Parathyroid adenoma (tissue), 2 donors: ENCODE measurements at regions not wholly inside any gene's neighbourhood (a gene's known extent, or its start where the extent isn't known, plus 50 kb on each side); places are given as distances from the start of the nearest gene placed in this dataset.
"Not testable (repeated sequence)": the region's sequence is repeated elsewhere in the genome, so short reads cannot be mapped to it uniquely, and the experiment has no call there.

Experiments used
- H2AFZ ChIP-seq: fragments of 300-600 bp; sonication (generic); one replicate; pipeline ENCODE4 v1.7.0; 2017; ENCODE audit warnings: antibody characterized with exemption, mild to moderate bottlenecking
- H3K27ac ChIP-seq: fragments of 300-600 bp; sonication (generic); one replicate; pipeline ENCODE4 v1.7.0; 2017
- H3K27me3 ChIP-seq: fragments of 300-600 bp; sonication (generic); one replicate; pipeline ENCODE4 v1.7.0; 2017; ENCODE audit warnings: low read length; ENCODE audit not compliant: control insufficient read depth, insufficient read depth
- H3K36me3 ChIP-seq: fragments of 300-600 bp; sonication (generic); one replicate; pipeline ENCODE4 v1.7.0; 2017; ENCODE audit warnings: low read length; ENCODE audit not compliant: control insufficient read depth, insufficient read depth
- H3K4me1 ChIP-seq: fragments of 300-600 bp; sonication (generic); one replicate; pipeline ENCODE4 v1.7.0; 2017; ENCODE audit warnings: control low read depth
- H3K4me2 ChIP-seq: fragments of 300-600 bp; sonication (generic); one replicate; pipeline ENCODE4 v1.7.0; 2017; ENCODE audit warnings: low read length
- H3K4me3 ChIP-seq: fragments of 300-600 bp; sonication (generic); one replicate; pipeline ENCODE4 v1.7.0; 2017; ENCODE audit warnings: low read depth, low read length
- H3K79me2 ChIP-seq: fragments of 300-600 bp; sonication (generic); one replicate; pipeline ENCODE4 v1.7.0; 2017; ENCODE audit warnings: control low read depth
- H3K9ac ChIP-seq: fragments of 300-600 bp; sonication (generic); one replicate; pipeline ENCODE4 v1.7.0; 2017; ENCODE audit warnings: mild to moderate bottlenecking
- H3K9me3 ChIP-seq: fragments of 300-600 bp; sonication (generic); one replicate; pipeline ENCODE4 v1.7.0; 2017; ENCODE audit warnings: low read length; ENCODE audit not compliant: control insufficient read depth
- CTCF ChIP-seq: fragments of 300-600 bp; sonication (generic); IDR thresholded peaks from one replicate; pipeline ENCODE4 v1.7.0; 2017; ENCODE audit warnings: antibody characterized with exemption, mild to moderate bottlenecking
- donor health status: primary hyperparathyroidism.

GRCh38 chr18:78796693-78797455 lies 182.7 kb upstream of the SALL3 start:
- no peaks in the 10 kb centered on the region for H3K27me3 ChIP-seq
- TF ChIP-seq CTCF, result no peak
- no peaks in the 10 kb centered on the region for H3K36me3 ChIP-seq
- H3K4me3 ChIP-seq, result no peak overlapping the region
- no peaks in the 10 kb centered on the region for H3K9me3 ChIP-seq
- H3K9ac ChIP-seq, result no peak overlapping the region
- H3K79me2 ChIP-seq, result no peaks in the 10 kb centered on the region
- no peak overlapping the region for H3K4me2 ChIP-seq
- H2AFZ ChIP-seq, result no peak overlapping the region
- no peaks in the 10 kb centered on the region for H3K4me1 ChIP-seq
- H3K27ac ChIP-seq, result no peak overlapping the region

- Histone ChIP-seq H3K4me3 (no peak overlapping the region), H3K36me3 (no peaks in the 10 kb centered on the region), H3K79me2 (no peaks in the 10 kb centered on the region), H3K27me3 (no peaks in the 10 kb centered on the region), H3K9ac (no peak overlapping the region), H2AFZ (no peak overlapping the region), H3K4me2 (no peak overlapping the region), H3K27ac (no peak overlapping the region), H3K9me3 (no peaks in the 10 kb centered on the region), H3K4me1 (no peaks in the 10 kb centered on the region)
- no peak for TF ChIP-seq CTCF
These were observed 182.1 kb upstream of the SALL3 start for GRCh38 chr18:78797499-78797898.

DNA sequence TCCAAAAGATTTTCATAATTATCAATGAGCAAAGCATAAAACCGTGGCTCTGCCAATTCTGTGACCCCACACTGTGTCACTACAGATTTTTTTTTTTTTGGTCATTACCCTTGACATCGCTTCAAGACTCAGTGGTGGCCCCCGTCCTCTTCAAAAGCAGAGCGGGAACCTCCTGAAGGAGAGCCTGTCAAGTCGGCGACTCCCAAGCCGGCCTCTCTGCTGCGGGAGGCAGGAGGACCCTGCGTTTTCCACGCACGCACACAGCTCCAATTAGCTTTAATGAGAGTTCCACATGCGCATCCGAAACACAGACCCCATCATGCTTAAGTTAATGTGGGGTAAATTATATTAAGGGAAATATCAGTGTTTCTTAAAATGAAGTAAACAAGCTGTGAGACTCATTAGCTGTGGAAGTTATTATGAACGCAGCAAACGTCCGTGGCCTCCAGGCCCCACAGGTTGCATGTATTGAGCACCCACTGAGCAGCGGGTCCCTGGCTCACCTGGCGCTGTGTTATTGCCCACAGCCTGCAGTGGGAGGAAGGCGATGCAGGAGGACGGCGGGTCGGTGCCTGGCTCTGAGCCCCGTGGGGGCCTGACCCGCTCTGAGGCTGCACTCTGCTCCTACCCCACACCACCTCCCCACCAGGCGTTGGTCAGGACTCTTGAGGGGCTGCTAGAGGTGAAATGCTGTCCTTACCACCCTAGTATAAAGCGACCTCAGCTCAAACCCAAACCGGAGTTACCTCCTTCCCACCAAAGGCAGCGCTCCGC lies 181.0 kb upstream of the SALL3 start:
- H3K36me3 ChIP-seq, result no peaks in the 10 kb centered on the region
- H3K79me2 ChIP-seq, result no peaks in the 10 kb centered on the region
- no peaks in the 10 kb centered on the region for H3K4me1 ChIP-seq
- H3K27me3 ChIP-seq, result no peaks in the 10 kb centered on the region
- no peak overlapping the region for H2AFZ ChIP-seq
- H3K4me2 ChIP-seq, result no peak overlapping the region
- H3K9ac ChIP-seq, result no peak overlapping the region
- no peak for TF ChIP-seq CTCF
- no peaks in the 10 kb centered on the region for H3K9me3 ChIP-seq
- H3K27ac ChIP-seq, result no peak overlapping the region
- H3K4me3 ChIP-seq, result no peak overlapping the region

GRCh38 chr18:78799382-78800089 lies 180.1 kb upstream of the SALL3 start:
- no peak for TF ChIP-seq CTCF
- Histone ChIP-seq H2AFZ (no peak overlapping the region), H3K9ac (no peak overlapping the region), H3K27me3 (no peaks in the 10 kb centered on the region), H3K9me3 (no peaks in the 10 kb centered on the region), H3K4me2 (no peak overlapping the region), H3K79me2 (no peaks in the 10 kb centered on the region), H3K4me1 (no peaks in the 10 kb centered on the region), H3K4me3 (no peak overlapping the region), H3K36me3 (no peaks in the 10 kb centered on the region), H3K27ac (no peak overlapping the region)

DNA sequence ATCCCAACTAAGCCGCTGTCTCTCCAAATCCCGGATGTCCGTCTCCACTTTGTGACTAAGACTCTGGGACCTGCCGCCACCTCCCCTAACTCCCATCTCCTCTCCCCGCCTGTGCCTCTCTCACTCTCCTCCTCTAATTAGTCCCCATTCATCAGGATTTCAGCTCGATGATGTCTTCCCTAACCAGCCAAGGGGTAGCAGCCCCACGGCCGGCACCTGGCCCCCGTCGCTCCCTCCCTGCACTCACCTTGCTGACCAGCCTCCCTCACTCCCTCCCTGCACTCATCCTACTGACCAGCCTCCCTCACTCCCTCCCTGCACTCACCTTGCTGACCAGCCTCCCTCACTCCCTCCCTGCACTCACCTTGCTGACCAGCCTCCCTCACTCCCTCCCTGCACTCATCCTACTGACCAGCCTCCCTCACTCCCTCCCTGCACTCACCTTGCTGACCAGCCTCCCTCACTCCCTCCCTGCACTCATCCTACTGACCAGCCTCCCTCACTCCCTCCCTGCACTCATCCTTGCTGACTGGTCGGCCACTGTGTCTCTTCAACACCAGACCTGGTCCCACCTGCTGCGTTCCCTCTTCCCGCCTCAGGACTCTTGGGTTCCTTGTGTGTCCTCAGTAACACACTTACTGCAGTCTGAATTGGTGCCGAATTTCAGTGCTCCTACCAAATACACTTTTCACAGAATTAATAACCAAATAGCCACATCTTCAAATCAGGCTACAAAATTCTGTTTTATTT lies 179.3 kb upstream of the SALL3 start:
- not testable (repeated sequence) for H3K79me2 ChIP-seq, H3K4me1 ChIP-seq, H3K27ac ChIP-seq, H3K4me3 ChIP-seq, H3K9me3 ChIP-seq, H3K4me2 ChIP-seq, H2AFZ ChIP-seq, H3K36me3 ChIP-seq, H3K9ac ChIP-seq, H3K27me3 ChIP-seq
